Sigmoid colon (tissue), 6 donors: ENCODE measurements at regions not wholly inside any gene's neighbourhood (a gene's known extent, or its start where the extent isn't known, plus 50 kb on each side); places are given as distances from the start of the nearest gene placed in this dataset.

Experiments
- DNase-seq: peaks from one replicate; pipeline ENCODE4 v3.0.0-alpha.2; 2019
- H3K27ac ChIP-seq, 4 donors: fragments of 200-600 bp; sonication (generic); one replicate each; pipeline ENCODE4 v1.5.1; 2016 to 2019; ENCODE audit warnings: mild to moderate bottlenecking in 1 of 4
- H3K27me3 ChIP-seq, 3 donors: fragments of 200-600 bp; sonication (generic); one replicate each; pipeline ENCODE4 v1.5.1; 2019; ENCODE audit warnings: mild to moderate bottlenecking in 1 of 3
- H3K36me3 ChIP-seq, 4 donors: fragments of 200-600 bp; sonication (generic); one replicate each; pipeline ENCODE4 v1.5.1; 2016 to 2019
- H3K4me1 ChIP-seq, 4 donors: fragments of 200-600 bp; sonication (generic); one replicate each; pipeline ENCODE4 v1.5.1; 2017 to 2019
- H3K4me3 ChIP-seq, 4 donors: fragments of 200-600 bp; sonication (generic); one replicate each; pipeline ENCODE4 v1.5.1; 2017 to 2019; ENCODE audit warnings: mild to moderate bottlenecking in 2 of 4, moderate library complexity in 1 of 4
- H3K9me3 ChIP-seq, 4 donors: fragments of 200-600 bp in 3 of 4; sonication (generic) in 3 of 4; one replicate each; pipeline versions ENCODE4 v1.5.1 to v1.6.1; 2013 to 2019
- CTCF ChIP-seq, 4 experiments: fragments of 450-650 bp in 3 of 4; fragments of 200-600 bp in 1 of 4; IDR thresholded peaks; one replicate each; pipeline ENCODE4 v1.5.1; 2016 to 2019; ENCODE audit warnings: antibody characterized with exemption in 4 of 4, mild to moderate bottlenecking in 3 of 4, moderate library complexity in 2 of 4
- EP300 ChIP-seq, 4 donors: sonication (generic); formaldehyde crosslinking; IDR thresholded peaks; one replicate each; pipeline ENCODE4 v1.6.1; 2017; ENCODE audit warnings: antibody characterized with exemption in 4 of 4
- POLR2A ChIP-seq, 2 donors: fragments of 450-650 bp; IDR thresholded peaks; one replicate each; pipeline ENCODE4 v1.6.1; 2016; ENCODE audit warnings: antibody characterized with exemption in 2 of 2, mild to moderate bottlenecking in 2 of 2, moderate library complexity in 2 of 2
- POLR2AphosphoS5 ChIP-seq, 4 donors: sonication (generic); formaldehyde crosslinking; IDR thresholded peaks; one replicate each; pipeline ENCODE4 v1.6.1; 2017; ENCODE audit warnings: antibody characterized with exemption in 4 of 4
- WGBS, 2 donors: extraction: QIAGEN DNeasy Blood & Tissue Kit; methylation state at CpG; one replicate each; pipeline ENCODE4 v1.1.7; 2013; 5-methylcytosine and 5-hydroxymethylcytosine counted together
- intact Hi-C: fragments of 100-400 bp; cut with DNase I; formaldehyde crosslinking; loops from one replicate; pipeline ENCODE4 v1.15.1; 2023
- donor health status: healthy with polysubstance abuse.
- donor health status: healthy.

GRCh38 chr3:148372206-148372875 lies 325.4 kb upstream of the AGTR1 start:
- DNase-seq = no peak
- no peak for TF ChIP-seq POLR2A (IDR thresholded peaks at IDR 0.05)
- TF ChIP-seq POLR2AphosphoS5 (IDR thresholded peaks at IDR 0.05) = no peak
- TF ChIP-seq EP300 (IDR thresholded peaks at IDR 0.05) = no peak
- no peak for TF ChIP-seq CTCF (IDR thresholded peaks at IDR 0.05)
- Histone ChIP-seq H3K4me3 (no peak overlapping the region), H3K27ac (no peak overlapping the region), H3K27me3 (no peaks in the 10 kb centered on the region), H3K36me3 (no peaks in the 10 kb centered on the region), H3K4me1 (peaks cover 0 to 14% (median 7%) of the 10 kb centered on the region in 4 donors), H3K9me3 (no peaks in the 10 kb centered on the region)
- WGBS, 2 donors = 81 to 82% methylated on average over 2 of the region's 2 CpGs
- intact Hi-C loops = no loop called here

GRCh38 chr3:148373961-148374360 lies 323.7 kb upstream of the AGTR1 start:
- Histone ChIP-seq H3K4me1 (peaks cover 0 to 14% (median 7%) of the 10 kb centered on the region in 4 donors), H3K27me3 (no peaks in the 10 kb centered on the region), H3K27ac (no peak overlapping the region), H3K4me3 (no peak overlapping the region), H3K36me3 (no peaks in the 10 kb centered on the region), H3K9me3 (no peaks in the 10 kb centered on the region)
- intact Hi-C loops = no loop called here
- no peak for TF ChIP-seq EP300 (IDR thresholded peaks at IDR 0.05)
- no peak for TF ChIP-seq CTCF (IDR thresholded peaks at IDR 0.05)
- no peak for TF ChIP-seq POLR2A (IDR thresholded peaks at IDR 0.05)
- TF ChIP-seq POLR2AphosphoS5 (IDR thresholded peaks at IDR 0.05) = no peak
- no peak for DNase-seq

GRCh38 chr3:148379763-148380382 lies 317.8 kb upstream of the AGTR1 start:
- H3K36me3 ChIP-seq = no peaks in the 10 kb centered on the region
- H3K4me3 ChIP-seq = no peak overlapping the region
- no peaks in the 10 kb centered on the region for H3K27me3 ChIP-seq
- intact Hi-C loops = loop anchor here (1.0 to 10.0 kb wide), 3 partner anchors 255 to 567 kb away; no protein-coding TSS in a partner anchor
- WGBS, 2 donors = 59 to 68% methylated on average over 4 of the region's 4 CpGs
- no peaks in the 10 kb centered on the region for H3K4me1 ChIP-seq
- no peak for DNase-seq
- H3K9me3 ChIP-seq = no peaks in the 10 kb centered on the region
- H3K27ac ChIP-seq = no peak overlapping the region
- TF ChIP-seq EP300 (IDR thresholded peaks at IDR 0.05) = no peak
- peak; percentile 25 to 59 (median 54) for TF ChIP-seq CTCF (IDR thresholded peaks at IDR 0.05)

GRCh38 chr3:148381051-148381450 lies 316.7 kb upstream of the AGTR1 start:
- H3K27me3 ChIP-seq = no peaks in the 10 kb centered on the region
- no peaks in the 10 kb centered on the region for H3K4me1 ChIP-seq
- no peak for TF ChIP-seq EP300 (IDR thresholded peaks at IDR 0.05)
- no peak for TF ChIP-seq POLR2AphosphoS5 (IDR thresholded peaks at IDR 0.05)
- TF ChIP-seq POLR2A (IDR thresholded peaks at IDR 0.05) = no peak
- no peak for TF ChIP-seq CTCF (IDR thresholded peaks at IDR 0.05)
- no peak for DNase-seq
- H3K4me3 ChIP-seq = no peak overlapping the region
- no peaks in the 10 kb centered on the region for H3K9me3 ChIP-seq
- no peak overlapping the region for H3K27ac ChIP-seq
- no peaks in the 10 kb centered on the region for H3K36me3 ChIP-seq
- 88% methylated on average over 6 of the region's 6 CpGs for WGBS, 2 donors
- intact Hi-C loops = loop anchor here (10.0 kb wide), 1 partner anchor 254 kb away; no protein-coding TSS in a partner anchor
